Loucy (cell line): ENCODE measurements at regions not wholly inside any gene's neighbourhood (a gene's known extent, or its start where the extent isn't known, plus 50 kb on each side); places are given as distances from the start of the nearest gene placed in this dataset.

ENCODE experiments used
- H2AFZ ChIP-seq: fragments of 200-600 bp; sonication (generic); 2 replicates; pipeline ENCODE4 v1.6.0; 2016; ENCODE audit warnings: antibody characterized with exemption, mild to moderate bottlenecking, low read length, moderate library complexity
- H3F3A ChIP-seq: fragments of 200-600 bp; 2 replicates; pipeline ENCODE4 v1.6.0; 2016; ENCODE audit warnings: antibody characterized with exemption, low read depth, mild to moderate bottlenecking
- H3K27me3 ChIP-seq: fragments of 200-600 bp; sonication (generic); 2 replicates; pipeline ENCODE4 v1.6.1; 2014; ENCODE audit warnings: low read length, mild to moderate bottlenecking; ENCODE audit not compliant: insufficient read depth, poor library complexity, severe bottlenecking
- H3K36me3 ChIP-seq: fragments of 200-600 bp; sonication (generic); 2 replicates; pipeline ENCODE4 v1.6.1; 2016; ENCODE audit warnings: low read length; ENCODE audit not compliant: insufficient read depth
- H3K4me1 ChIP-seq: fragments of 200-600 bp; sonication (generic); 2 replicates; pipeline ENCODE4 v1.5.1; 2014; ENCODE audit warnings: low read length, mild to moderate bottlenecking; ENCODE audit not compliant: insufficient read depth, poor library complexity, severe bottlenecking
- H3K4me2 ChIP-seq: fragments of 200-600 bp; sonication (generic); 2 replicates; pipeline ENCODE4 v1.6.0; 2014; ENCODE audit warnings: antibody characterized with exemption, low read length, low read depth, mild to moderate bottlenecking; ENCODE audit not compliant: poor library complexity, severe bottlenecking
- H3K4me3 ChIP-seq: fragments of 200-600 bp; sonication (generic); 2 replicates; pipeline ENCODE4 v1.5.1; 2014; ENCODE audit warnings: low read length, mild to moderate bottlenecking, mixed read lengths; ENCODE audit not compliant: poor library complexity, severe bottlenecking
- H3K79me2 ChIP-seq: fragments of 200-600 bp; sonication (generic); 2 replicates; pipeline ENCODE4 v1.6.1; 2014; ENCODE audit warnings: low read length; ENCODE audit not compliant: insufficient read depth
- H3K9ac ChIP-seq: fragments of 200-600 bp; sonication (generic); 2 replicates; pipeline ENCODE4 v1.6.0; 2014; ENCODE audit warnings: mild to moderate bottlenecking, low read depth, low read length, moderate library complexity; ENCODE audit not compliant: poor library complexity, severe bottlenecking
- H3K9me2 ChIP-seq: fragments of 200-600 bp; sonication (generic); replicated peaks from 2 replicates; pipeline ENCODE4 v1.6.1; 2016; ENCODE audit warnings: low read depth, low read length, mixed read lengths
- H3K9me3 ChIP-seq: fragments of 200-600 bp; sonication (generic); 2 replicates; pipeline ENCODE4 v1.6.1; 2014; ENCODE audit warnings: mild to moderate bottlenecking, antibody characterized with exemption, low read length, low read depth; ENCODE audit not compliant: insufficient read depth
- H4K20me1 ChIP-seq: fragments of 200-600 bp; sonication (generic); 2 replicates; pipeline ENCODE4 v1.6.0; 2014; ENCODE audit warnings: antibody characterized with exemption, low read length, mild to moderate bottlenecking; ENCODE audit not compliant: insufficient read depth, poor library complexity, severe bottlenecking
- CTCF ChIP-seq: fragments of 200-600 bp; sonication (generic); conservative IDR thresholded peaks from 2 replicates; pipeline ENCODE4 v1.5.1; 2014; ENCODE audit warnings: mild to moderate bottlenecking, antibody characterized with exemption, low read length
- EZH2phosphoT487 ChIP-seq: fragments of 200-600 bp; IDR thresholded peaks from 2 replicates; pipeline ENCODE4 v1.6.1; 2018; ENCODE audit warnings: antibody characterized with exemption, mild to moderate bottlenecking, moderate library complexity, borderline replicate concordance

- H3K79me2 ChIP-seq = no peaks in the 10 kb centered on the region
- TF ChIP-seq EZH2phosphoT487 = no peak
- no peak for TF ChIP-seq CTCF
- H3K4me2 ChIP-seq = no peak overlapping the region
- no peak overlapping the region for H3K4me3 ChIP-seq
- no peaks in the 10 kb centered on the region for H3K9me3 ChIP-seq
- H2AFZ ChIP-seq = no peak overlapping the region
- H3K4me1 ChIP-seq = no peaks in the 10 kb centered on the region
- no peaks in the 10 kb centered on the region for H3K27me3 ChIP-seq
- no peaks in the 10 kb centered on the region for H3K36me3 ChIP-seq
- no peaks in the 10 kb centered on the region for H3K9me2 ChIP-seq
- H3K9ac ChIP-seq = no peak overlapping the region
- H3F3A ChIP-seq = no peaks in the 10 kb centered on the region
- no peaks in the 10 kb centered on the region for H4K20me1 ChIP-seq
Observed at GRCh38 chr9:71521132-71521531, 247.2 kb downstream of the CEMIP2 start.

GRCh38 chr9:71519098-71519696 is 249.1 kb downstream of the CEMIP2 start:
- Histone ChIP-seq H3K4me2 (no peak overlapping the region), H3K36me3 (no peaks in the 10 kb centered on the region), H4K20me1 (no peaks in the 10 kb centered on the region), H3K79me2 (no peaks in the 10 kb centered on the region), H3K9me2 (no peaks in the 10 kb centered on the region), H2AFZ (no peak overlapping the region), H3K4me1 (no peaks in the 10 kb centered on the region), H3K27me3 (no peaks in the 10 kb centered on the region), H3F3A (no peaks in the 10 kb centered on the region), H3K4me3 (no peak overlapping the region), H3K9ac (no peak overlapping the region), H3K9me3 (no peaks in the 10 kb centered on the region)
- TF ChIP-seq EZH2phosphoT487 (no peak), CTCF (no peak)

GRCh38 chr9:71518045-71518827 is 250.1 kb downstream of the CEMIP2 start:
- H3K36me3 ChIP-seq = no peaks in the 10 kb centered on the region
- H3K4me2 ChIP-seq = no peak overlapping the region
- H3K9me3 ChIP-seq = no peaks in the 10 kb centered on the region

More at GRCh38 chr9:71518045-71518827, 250.1 kb downstream of the CEMIP2 start:
- Histone ChIP-seq H3K4me3 (no peak overlapping the region), H4K20me1 (no peaks in the 10 kb centered on the region), H3F3A (no peaks in the 10 kb centered on the region), H3K27me3 (no peaks in the 10 kb centered on the region), H2AFZ (no peak overlapping the region), H3K4me1 (no peaks in the 10 kb centered on the region), H3K9ac (no peak overlapping the region), H3K79me2 (no peaks in the 10 kb centered on the region), H3K9me2 (no peaks in the 10 kb centered on the region)
- TF ChIP-seq CTCF (no peak), EZH2phosphoT487 (no peak)
